HG02642 (cell line): ENCODE measurements at regions not wholly inside any gene's neighbourhood (a gene's known extent, or its start where the extent isn't known, plus 50 kb on each side); places are given as distances from the start of the nearest gene placed in this dataset.
"Not testable (repeated sequence)": the region's sequence is repeated elsewhere in the genome, so short reads cannot be mapped to it uniquely, and the experiment has no call there.

Experiments
- ATAC-seq: cut with Tn5 transposase; IDR thresholded peaks from one replicate; pipeline ENCODE4 v1.9.1; 2021; ENCODE audit warnings: mild to moderate bottlenecking; ENCODE audit not compliant: unreplicated experiment, poor library complexity

GRCh38 chr9:18061856-18062255, 412.1 kb upstream of the ADAMTSL1 start:
- ATAC-seq: no peak

- ATAC-seq: no peak
These were observed 410.0 kb upstream of the ADAMTSL1 start for GRCh38 chr9:18063856-18064390.

GRCh38 chr9:18066608-18067007, 407.3 kb upstream of the ADAMTSL1 start:
- not testable (repeated sequence) for ATAC-seq

- no peak for ATAC-seq
These were observed 406.3 kb upstream of the ADAMTSL1 start for GRCh38 chr9:18067548-18068120.

GRCh38 chr9:18068900-18069299, 405.1 kb upstream of the ADAMTSL1 start:
- ATAC-seq: no peak

GRCh38 chr9:18071651-18072060, 402.3 kb upstream of the ADAMTSL1 start:
- ATAC-seq: no peak

- no peak for ATAC-seq
These were observed 401.0 kb upstream of the ADAMTSL1 start for GRCh38 chr9:18073002-18073401.

- no peak for ATAC-seq
These were observed 399.9 kb upstream of the ADAMTSL1 start for GRCh38 chr9:18074041-18074440.

- ATAC-seq: no peak
These were observed 398.6 kb upstream of the ADAMTSL1 start for GRCh38 chr9:18075253-18075952.

GRCh38 chr9:18077941-18078678, 395.8 kb upstream of the ADAMTSL1 start:
- no peak for ATAC-seq

- no peak for ATAC-seq
These were observed 381.8 kb upstream of the ADAMTSL1 start for GRCh38 chr9:18092138-18092537.

GRCh38 chr9:18106006-18106560, 367.9 kb upstream of the ADAMTSL1 start:
- no peak for ATAC-seq

GRCh38 chr9:18109675-18110074, 364.3 kb upstream of the ADAMTSL1 start:
- ATAC-seq: no peak

GRCh38 chr9:18111146-18111545, 362.8 kb upstream of the ADAMTSL1 start:
- ATAC-seq: no peak

GRCh38 chr9:18114559-18115475, 359.1 kb upstream of the ADAMTSL1 start:
- ATAC-seq: no peak

- ATAC-seq: no peak
These were observed 355.7 kb upstream of the ADAMTSL1 start for GRCh38 chr9:18118268-18118667.

GRCh38 chr9:18122171-18122570, 351.8 kb upstream of the ADAMTSL1 start:
- no peak for ATAC-seq

GRCh38 chr9:18124760-18125159, 349.2 kb upstream of the ADAMTSL1 start:
- ATAC-seq: no peak

- ATAC-seq: no peak
These were observed 347.0 kb upstream of the ADAMTSL1 start for GRCh38 chr9:18126831-18127498.
